Right kidney (tissue), 1 donor: ENCODE measurements at regions not wholly inside any gene's neighbourhood (a gene's known extent, or its start where the extent isn't known, plus 50 kb on each side); places are given as distances from the start of the nearest gene placed in this dataset.
"Not testable (repeated sequence)": the region's sequence is repeated elsewhere in the genome, so short reads cannot be mapped to it uniquely, and the experiment has no call there.

Source experiments
- DNase-seq: peaks from one replicate; pipeline ENCODE4 v3.0.0-alpha.2; 2016

GRCh38 chr2:241982706-241983570 lies 113.4 kb downstream of the RTP5 start:
- no peak for DNase-seq

- DNase-seq: no peak
Observed at GRCh38 chr2:241983571-241984270, 114.2 kb downstream of the RTP5 start.

- DNase-seq: no peak
Observed at GRCh38 chr2:241984271-241984655, 114.7 kb downstream of the RTP5 start.

GRCh38 chr2:241984658-241985057 lies 115.1 kb downstream of the RTP5 start:
- DNase-seq: no peak

GRCh38 chr2:241985161-241985985 lies 115.8 kb downstream of the RTP5 start:
- not testable (repeated sequence) for DNase-seq

- no peak for DNase-seq
Observed at GRCh38 chr2:241985986-241986329, 116.4 kb downstream of the RTP5 start.

GRCh38 chr2:241986836-241987641 lies 117.5 kb downstream of the RTP5 start:
- DNase-seq: no peak

- no peak for DNase-seq
Observed at GRCh38 chr2:241987726-241988125, 118.2 kb downstream of the RTP5 start.

GRCh38 chr2:241988146-241988545 lies 118.6 kb downstream of the RTP5 start:
- no peak for DNase-seq

GRCh38 chr2:241989074-241989473 lies 119.5 kb downstream of the RTP5 start:
- no peak for DNase-seq

GRCh38 chr2:241990466-241990865 lies 120.9 kb downstream of the RTP5 start:
- no peak for DNase-seq

- no peak for DNase-seq
Observed at GRCh38 chr2:241991299-241991698, 121.8 kb downstream of the RTP5 start.

- DNase-seq: no peak
Observed at GRCh38 chr2:241992753-241993152, 123.2 kb downstream of the RTP5 start.

GRCh38 chr2:241993386-241994005 lies 124.0 kb downstream of the RTP5 start:
- no peak for DNase-seq

GRCh38 chr2:241994086-241994485 lies 124.6 kb downstream of the RTP5 start:
- DNase-seq: no peak

- DNase-seq: no peak
Observed at GRCh38 chr2:241994556-241995213, 125.2 kb downstream of the RTP5 start.

- DNase-seq: no peak
Observed at GRCh38 chr2:241996100-241996499, 126.6 kb downstream of the RTP5 start.

GRCh38 chr2:241997017-241997416 lies 127.5 kb downstream of the RTP5 start:
- DNase-seq: no peak

- DNase-seq: no peak
Observed at GRCh38 chr2:241999184-241999583, 129.7 kb downstream of the RTP5 start.

- DNase-seq: no peak
Observed at GRCh38 chr2:242001853-242002252, 132.3 kb downstream of the RTP5 start.

- DNase-seq: no peak
Observed at GRCh38 chr2:242002944-242003343, 133.4 kb downstream of the RTP5 start.
